ENCODE measurements at regions not wholly inside any gene's neighbourhood (a gene's known extent, or its start where the extent isn't known, plus 50 kb on each side); places are given as distances from the start of the nearest gene placed in this dataset.

DNA sequence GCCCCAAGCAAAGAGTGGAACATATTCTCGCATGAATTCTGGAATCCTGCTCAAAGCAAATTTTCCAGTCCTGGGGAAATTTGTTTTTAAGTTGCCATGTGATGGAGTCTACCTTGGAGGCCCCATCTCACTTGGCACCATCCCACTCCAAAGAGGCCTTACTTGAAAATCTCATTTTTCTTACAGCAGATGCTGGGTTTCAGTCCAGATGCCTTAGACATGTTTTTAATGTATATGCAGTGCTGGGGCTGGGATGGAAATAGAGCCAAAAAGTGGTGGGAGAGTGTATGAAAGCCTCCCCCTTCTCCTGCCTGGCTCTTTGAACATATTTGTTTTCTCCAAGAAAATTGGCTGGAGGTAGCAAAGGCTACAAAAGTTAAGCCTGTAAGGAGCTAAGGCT, 493.7 kb downstream of the ENC1 start:
- Histone ChIP-seq H3K4me1 (ENCODE audit: insufficient read depth) (peaks cover 5% of the 10 kb centered on the region), H3K27me3 (no peaks in the 10 kb centered on the region), H3K36me3 (no peaks in the 10 kb centered on the region), H3K27ac (no peak overlapping the region), H3K4me3 (no peak overlapping the region), H3K9me3 (no peaks in the 10 kb centered on the region)
- WGBS, 3 donors: 92 to 96% (median 95%) methylated on average over 1 of the region's 1 CpG
- intact Hi-C loops (cut with DNase I): no loop called here
- TF ChIP-seq EP300 (IDR thresholded peaks at IDR 0.05): no peak
- TF ChIP-seq, protein P1, sequence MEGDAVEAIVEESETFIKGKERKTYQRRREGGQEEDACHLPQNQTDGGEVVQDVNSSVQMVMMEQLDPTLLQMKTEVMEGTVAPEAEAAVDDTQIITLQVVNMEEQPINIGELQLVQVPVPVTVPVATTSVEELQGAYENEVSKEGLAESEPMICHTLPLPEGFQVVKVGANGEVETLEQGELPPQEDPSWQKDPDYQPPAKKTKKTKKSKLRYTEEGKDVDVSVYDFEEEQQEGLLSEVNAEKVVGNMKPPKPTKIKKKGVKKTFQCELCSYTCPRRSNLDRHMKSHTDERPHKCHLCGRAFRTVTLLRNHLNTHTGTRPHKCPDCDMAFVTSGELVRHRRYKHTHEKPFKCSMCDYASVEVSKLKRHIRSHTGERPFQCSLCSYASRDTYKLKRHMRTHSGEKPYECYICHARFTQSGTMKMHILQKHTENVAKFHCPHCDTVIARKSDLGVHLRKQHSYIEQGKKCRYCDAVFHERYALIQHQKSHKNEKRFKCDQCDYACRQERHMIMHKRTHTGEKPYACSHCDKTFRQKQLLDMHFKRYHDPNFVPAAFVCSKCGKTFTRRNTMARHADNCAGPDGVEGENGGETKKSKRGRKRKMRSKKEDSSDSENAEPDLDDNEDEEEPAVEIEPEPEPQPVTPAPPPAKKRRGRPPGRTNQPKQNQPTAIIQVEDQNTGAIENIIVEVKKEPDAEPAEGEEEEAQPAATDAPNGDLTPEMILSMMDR (IDR thresholded peaks at IDR 0.05): no peak
- TF ChIP-seq POLR2A (IDR thresholded peaks at IDR 0.05): no peak
- no peak for DNase-seq

DNA sequence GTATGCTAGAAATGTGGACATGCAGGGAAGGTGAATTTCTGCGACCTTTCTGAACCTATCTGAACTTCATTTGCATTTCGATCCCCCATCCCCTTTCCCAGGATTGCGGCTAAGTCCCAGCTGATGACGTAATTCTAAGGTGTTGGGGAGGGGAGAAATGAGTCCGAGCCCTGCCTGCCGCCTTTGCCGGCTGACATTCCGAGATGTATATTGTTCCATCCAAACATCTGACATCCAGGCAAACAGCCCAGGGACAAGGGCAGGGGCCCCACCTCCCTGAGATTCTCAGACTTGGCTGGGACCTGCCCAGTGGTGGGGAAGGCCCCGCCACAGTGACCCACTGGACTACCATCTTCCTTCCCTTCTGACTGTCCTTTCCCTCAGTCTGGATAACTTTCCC, 494.6 kb downstream of the ENC1 start:
- H3K9me3 ChIP-seq: no peaks in the 10 kb centered on the region
- intact Hi-C loops (cut with DNase I): no loop called here
- DNase-seq: no peak
- no peak overlapping the region for H3K4me3 ChIP-seq
- no peaks in the 10 kb centered on the region for H3K36me3 ChIP-seq
- H3K4me1 ChIP-seq (ENCODE audit: insufficient read depth): peaks cover 5% of the 10 kb centered on the region
- WGBS, 3 donors: 89 to 95% (median 94%) methylated on average over 9 of the region's 9 CpGs
- H3K27ac ChIP-seq: no peak overlapping the region
- no peaks in the 10 kb centered on the region for H3K27me3 ChIP-seq
- TF ChIP-seq POLR2A (IDR thresholded peaks at IDR 0.05): no peak
- TF ChIP-seq, protein P1 (IDR thresholded peaks at IDR 0.05): no peak
- no peak for TF ChIP-seq EP300 (IDR thresholded peaks at IDR 0.05)

DNA sequence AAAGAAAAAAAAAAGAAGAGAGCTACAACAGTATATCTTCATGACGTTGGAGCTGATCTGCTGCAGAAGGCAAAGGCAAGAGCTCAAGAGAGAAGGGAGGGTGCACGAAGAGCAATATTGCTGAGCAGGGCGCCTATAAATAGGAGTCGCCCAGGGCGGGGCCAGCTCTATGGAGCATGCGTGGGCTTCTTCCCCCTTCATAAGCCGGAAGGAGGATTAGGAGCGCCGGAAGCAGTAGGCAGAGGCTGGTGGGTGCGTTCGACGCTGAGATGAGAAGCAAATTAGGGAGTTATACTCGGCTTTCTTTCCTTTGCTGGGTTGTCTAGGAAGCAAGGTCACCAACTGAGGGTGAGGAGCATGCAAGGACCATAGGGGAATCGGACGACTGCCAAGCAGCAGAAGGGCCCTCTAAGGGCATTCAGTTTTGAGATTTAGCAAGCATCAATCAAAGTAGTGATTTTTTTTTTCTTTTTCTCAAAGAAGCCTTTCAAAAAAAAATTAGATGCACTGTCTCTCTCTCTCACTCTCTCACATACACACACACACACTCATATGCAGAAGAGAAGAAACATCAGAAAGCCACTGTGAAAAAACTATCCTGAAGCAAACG, 496.7 kb downstream of the ENC1 start:
- H3K4me1 ChIP-seq (ENCODE audit: insufficient read depth): peaks cover 5% of the 10 kb centered on the region
- H3K4me3 ChIP-seq: no peak overlapping the region
- no peaks in the 10 kb centered on the region for H3K27me3 ChIP-seq
- intact Hi-C loops (cut with DNase I): no loop called here
- peak in 3 of 5 donors; percentile 27 to 48 (median 36) for DNase-seq
- no peaks in the 10 kb centered on the region for H3K36me3 ChIP-seq
- H3K9me3 ChIP-seq: no peaks in the 10 kb centered on the region
- WGBS, 3 donors: 30 to 50% (median 43%) methylated on average over 16 of the region's 16 CpGs
- no peak for TF ChIP-seq EP300 (IDR thresholded peaks at IDR 0.05)
- TF ChIP-seq, protein P1 (IDR thresholded peaks at IDR 0.05): no peak
- no peak for TF ChIP-seq POLR2A (IDR thresholded peaks at IDR 0.05)
- no peak overlapping the region for H3K27ac ChIP-seq

DNA sequence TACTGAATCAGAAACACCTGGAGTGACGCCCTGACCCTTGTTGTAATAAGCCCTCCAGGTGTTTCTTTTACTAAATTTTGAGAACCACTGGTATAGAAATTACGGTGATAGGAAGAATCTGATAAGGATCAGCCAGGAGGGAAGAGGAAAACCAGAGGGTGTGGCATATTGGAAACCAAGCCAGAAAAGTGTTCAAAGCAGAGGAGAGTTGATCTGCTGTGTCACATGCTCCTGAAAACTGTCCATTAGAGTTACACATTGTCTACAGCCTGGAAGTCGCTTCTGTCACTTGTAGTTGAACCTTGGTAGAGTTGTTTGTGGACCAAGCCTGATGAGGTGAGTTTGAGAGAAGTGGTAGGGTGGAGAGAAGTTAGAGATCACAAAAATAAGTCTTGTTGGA, 497.4 kb downstream of the ENC1 start:
- TF ChIP-seq, protein P1 (IDR thresholded peaks at IDR 0.05): no peak
- WGBS, 3 donors: 88 to 91% (median 89%) methylated on average over 3 of the region's 3 CpGs
- H3K4me1 ChIP-seq (ENCODE audit: insufficient read depth): peaks cover 3% of the 10 kb centered on the region

More for the DNA sequence above, 497.4 kb downstream of the ENC1 start:
- H3K36me3 ChIP-seq: no peaks in the 10 kb centered on the region
- no peak overlapping the region for H3K4me3 ChIP-seq
- H3K27ac ChIP-seq: no peak overlapping the region
- no peak for DNase-seq
- intact Hi-C loops (cut with DNase I): no loop called here
- H3K9me3 ChIP-seq: no peaks in the 10 kb centered on the region
- no peaks in the 10 kb centered on the region for H3K27me3 ChIP-seq

Data from ovary (tissue), 7 donors.